HG03025 (cell line): ENCODE measurements at regions not wholly inside any gene's neighbourhood (a gene's known extent, or its start where the extent isn't known, plus 50 kb on each side); places are given as distances from the start of the nearest gene placed in this dataset.

Experiments used
- ATAC-seq: cut with Tn5 transposase; IDR thresholded peaks from one replicate; pipeline ENCODE4 v1.9.1; 2021; ENCODE audit warnings: mild to moderate bottlenecking, moderate library complexity; ENCODE audit not compliant: unreplicated experiment, low FRiP score

- no peak for ATAC-seq
These were observed 398.8 kb upstream of the FAT3 start for GRCh38 chr11:91825777-91826176.

GRCh38 chr11:91823252-91823830, 401.3 kb upstream of the FAT3 start:
- no peak for ATAC-seq

GRCh38 chr11:91822805-91823204, 401.8 kb upstream of the FAT3 start:
- ATAC-seq: no peak

GRCh38 chr11:91820709-91821108, 403.9 kb upstream of the FAT3 start:
- no peak for ATAC-seq

GRCh38 chr11:91819777-91820176, 404.8 kb upstream of the FAT3 start:
- no peak for ATAC-seq

- no peak for ATAC-seq
These were observed 405.4 kb upstream of the FAT3 start for GRCh38 chr11:91819195-91819594.

- ATAC-seq: no peak
These were observed 406.6 kb upstream of the FAT3 start for GRCh38 chr11:91817996-91818395.

GRCh38 chr11:91813263-91813662, 411.4 kb upstream of the FAT3 start:
- no peak for ATAC-seq

- no peak for ATAC-seq
These were observed 413.7 kb upstream of the FAT3 start for GRCh38 chr11:91810871-91811270.

GRCh38 chr11:91805293-91805692, 419.3 kb upstream of the FAT3 start:
- no peak for ATAC-seq

- no peak for ATAC-seq
These were observed 420.6 kb upstream of the FAT3 start for GRCh38 chr11:91804042-91804441.

GRCh38 chr11:91802475-91802874, 422.1 kb upstream of the FAT3 start:
- no peak for ATAC-seq

- no peak for ATAC-seq
These were observed 424.3 kb upstream of the FAT3 start for GRCh38 chr11:91800208-91800914.

GRCh38 chr11:91798240-91798639, 426.4 kb upstream of the FAT3 start:
- no peak for ATAC-seq

GRCh38 chr11:91796999-91797398, 427.6 kb upstream of the FAT3 start:
- ATAC-seq: no peak

- no peak for ATAC-seq
These were observed 429.3 kb upstream of the FAT3 start for GRCh38 chr11:91795139-91795887.

- no peak for ATAC-seq
These were observed 430.5 kb upstream of the FAT3 start for GRCh38 chr11:91794146-91794545.

- ATAC-seq: no peak
These were observed 431.8 kb upstream of the FAT3 start for GRCh38 chr11:91792779-91793262.

- no peak for ATAC-seq
These were observed 433.5 kb upstream of the FAT3 start for GRCh38 chr11:91791171-91791468.

GRCh38 chr11:91790346-91791170, 434.1 kb upstream of the FAT3 start:
- no peak for ATAC-seq

- no peak for ATAC-seq
These were observed 435.9 kb upstream of the FAT3 start for GRCh38 chr11:91788764-91789163.
